ENCODE measurements at regions not wholly inside any gene's neighbourhood (a gene's known extent, or its start where the extent isn't known, plus 50 kb on each side); places are given as distances from the start of the nearest gene placed in this dataset.

DNA sequence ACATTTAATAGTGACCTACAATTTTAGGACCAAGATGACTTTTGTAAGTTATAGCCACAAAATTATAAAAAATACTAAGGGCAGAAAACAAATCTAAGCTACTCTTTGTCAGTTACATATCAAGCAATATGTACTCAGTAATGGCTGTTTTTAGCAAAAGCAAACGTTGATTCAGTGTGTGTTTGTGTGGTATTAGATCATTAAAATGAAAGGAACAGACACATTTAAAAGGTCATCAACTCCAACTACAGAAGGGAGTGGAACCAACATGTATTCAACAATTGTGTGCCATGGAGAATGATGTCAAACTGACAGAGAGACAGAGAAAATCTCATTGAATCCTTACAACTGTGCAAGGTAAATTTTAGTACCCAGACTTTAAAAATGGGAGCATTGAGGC is 268.8 kb upstream of the STT3B start:
- intact Hi-C loops (cut with micrococcal nuclease): no loop called here
- Mint-ChIP-seq H3K4me3 (no peak overlapping the region), H3K27me3 (no peaks in the 10 kb centered on the region), H3K27ac (no peak overlapping the region), H3K36me3 (ENCODE audit: low read depth) (peaks cover 10% of the 10 kb centered on the region), H3K4me1 (peaks cover 3% of the 10 kb centered on the region), H3K9me3 (peaks cover 21% of the 10 kb centered on the region)
- DNase-seq: no peak

DNA sequence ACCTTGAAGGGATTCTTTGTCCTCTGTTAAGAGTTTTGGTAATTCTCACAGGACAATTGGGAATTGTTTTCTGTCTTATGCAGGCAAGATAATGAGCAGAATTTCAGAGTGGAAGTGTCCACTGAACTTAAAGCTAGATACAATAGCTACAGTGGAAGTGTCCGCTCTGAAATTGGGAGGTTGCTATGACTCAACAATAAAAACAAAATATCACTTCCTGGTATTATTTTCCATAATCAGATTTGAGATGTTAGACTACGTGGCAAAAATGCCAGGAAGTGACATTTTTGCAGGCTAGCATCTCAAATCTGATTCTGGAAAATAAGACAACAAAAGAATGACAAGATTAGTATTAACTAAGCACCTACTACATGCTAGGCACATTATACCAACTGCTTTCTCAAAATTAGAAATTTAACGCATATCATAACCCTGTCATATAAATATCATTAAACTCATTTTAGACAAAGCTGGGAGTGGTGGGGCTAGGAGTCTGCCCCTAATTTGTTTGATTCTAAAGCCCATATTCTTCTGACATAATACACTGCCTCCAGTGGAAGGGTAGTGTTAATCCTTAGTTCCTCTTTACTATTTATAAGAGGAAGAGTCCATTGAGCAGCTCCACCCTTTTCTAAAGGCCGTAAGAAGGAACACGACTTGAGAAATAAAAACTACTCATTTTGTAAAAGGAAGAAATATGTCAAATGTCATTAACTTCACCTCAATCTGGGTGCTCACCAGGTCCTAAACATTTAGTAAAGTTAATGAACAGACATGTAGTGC is 266.9 kb upstream of the STT3B start:
- intact Hi-C loops (cut with micrococcal nuclease): no loop called here
- Mint-ChIP-seq H3K36me3 (ENCODE audit: low read depth) (no peaks in the 10 kb centered on the region), H3K27me3 (no peaks in the 10 kb centered on the region), H3K27ac (no peak overlapping the region), H3K4me3 (no peak overlapping the region), H3K4me1 (peaks cover 4% of the 10 kb centered on the region), H3K9me3 (peaks cover 18% of the 10 kb centered on the region)
- no peak for DNase-seq

DNA sequence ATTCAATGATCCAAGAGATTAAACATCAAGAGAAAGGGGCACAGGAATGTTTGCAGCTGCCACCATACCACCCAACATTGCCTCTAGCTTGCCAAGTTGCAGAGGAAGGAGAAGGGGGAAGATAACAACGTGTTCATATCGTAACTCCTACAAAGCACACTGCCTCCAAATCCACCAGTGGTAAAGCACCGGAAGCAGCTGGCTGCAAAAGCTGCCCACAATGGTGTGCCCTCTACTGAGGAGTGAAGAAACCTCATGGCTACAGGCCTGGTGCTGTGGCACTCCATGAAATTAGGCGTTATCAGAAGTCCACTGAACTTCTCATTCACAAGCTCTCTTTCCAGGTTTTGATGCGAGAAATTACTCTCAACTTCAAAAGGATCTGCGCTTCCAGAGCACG is 263.9 kb upstream of the STT3B start:
- H3K4me3 Mint-ChIP-seq: no peak overlapping the region
- DNase-seq: no peak
- H3K36me3 Mint-ChIP-seq (ENCODE audit: low read depth): peaks cover 2% of the 10 kb centered on the region
- peaks cover 13% of the 10 kb centered on the region for H3K4me1 Mint-ChIP-seq
- intact Hi-C loops (cut with micrococcal nuclease): no loop called here
- peaks cover 2% of the 10 kb centered on the region for H3K27me3 Mint-ChIP-seq
- no peak overlapping the region for H3K27ac Mint-ChIP-seq
- peaks cover 20% of the 10 kb centered on the region for H3K9me3 Mint-ChIP-seq

DNA sequence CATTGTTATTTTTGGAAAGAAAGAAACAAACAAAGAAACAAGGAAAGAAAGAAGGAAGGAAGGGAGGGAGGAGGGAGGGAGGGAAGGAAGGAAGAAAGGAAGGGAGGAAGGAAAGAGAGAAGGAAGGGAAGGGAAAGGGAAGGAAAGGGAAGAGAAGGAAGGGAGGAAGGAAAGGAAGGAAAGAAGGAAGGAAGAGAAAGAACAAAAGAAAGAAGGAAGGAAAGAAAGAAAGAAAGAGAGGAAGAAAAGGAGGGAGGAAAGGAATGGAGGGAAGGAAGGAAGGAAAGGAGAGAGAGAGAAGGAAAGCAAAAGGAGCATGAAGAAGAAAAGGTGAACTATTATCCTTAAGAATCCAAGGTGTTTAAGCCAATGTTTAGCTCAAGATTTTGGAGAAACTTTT is 262.7 kb upstream of the STT3B start:
- H3K4me1 Mint-ChIP-seq: peaks cover 13% of the 10 kb centered on the region
- peaks cover 17% of the 10 kb centered on the region for H3K9me3 Mint-ChIP-seq
- peaks cover 2% of the 10 kb centered on the region for H3K36me3 Mint-ChIP-seq (ENCODE audit: low read depth)
- no peak overlapping the region for H3K27ac Mint-ChIP-seq
- H3K27me3 Mint-ChIP-seq: peaks cover 2% of the 10 kb centered on the region
- intact Hi-C loops (cut with micrococcal nuclease): no loop called here
- H3K4me3 Mint-ChIP-seq: no peak overlapping the region
- DNase-seq: no peak

DNA sequence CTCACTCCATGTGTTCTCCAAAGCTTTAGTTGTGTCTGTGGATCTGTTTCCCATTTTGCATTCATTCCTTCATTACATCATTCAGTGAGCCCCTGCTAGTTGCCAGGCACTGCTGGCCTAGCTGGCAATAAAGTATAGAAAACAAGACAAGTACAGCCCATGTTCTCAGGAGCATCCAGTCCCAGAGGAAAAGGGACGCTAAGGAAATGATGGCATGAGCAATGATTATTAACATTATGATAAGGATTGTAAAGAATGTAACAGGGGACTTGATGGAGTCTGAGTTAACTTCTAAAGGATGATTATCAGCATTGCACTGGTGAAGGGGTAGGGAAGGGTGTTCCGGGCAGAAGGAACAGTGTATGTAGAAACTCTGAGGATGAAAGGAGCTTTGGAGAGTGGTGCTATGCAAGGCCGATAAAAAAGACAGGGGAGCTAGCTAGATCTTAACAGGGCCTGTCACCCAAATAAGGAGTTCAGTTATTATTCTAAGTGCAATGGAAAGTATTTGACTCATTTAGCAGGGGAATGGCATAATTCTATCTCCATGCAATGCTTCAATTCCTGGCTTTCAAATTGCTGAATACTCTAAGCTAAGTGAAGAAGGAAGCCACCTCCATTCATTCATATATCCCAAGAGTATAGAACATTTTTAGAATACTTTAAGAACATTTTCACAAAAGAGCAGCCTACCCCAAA is 258.2 kb upstream of the STT3B start:
- Mint-ChIP-seq H3K4me1 (peaks cover 10% of the 10 kb centered on the region), H3K27me3 (peaks cover 2% of the 10 kb centered on the region), H3K4me3 (no peak overlapping the region), H3K36me3 (ENCODE audit: low read depth) (peaks cover 2% of the 10 kb centered on the region), H3K27ac (peak overlapping the region; percentile 4), H3K9me3 (peaks cover 5% of the 10 kb centered on the region)
- no peak for DNase-seq
- intact Hi-C loops (cut with micrococcal nuclease): no loop called here

DNA sequence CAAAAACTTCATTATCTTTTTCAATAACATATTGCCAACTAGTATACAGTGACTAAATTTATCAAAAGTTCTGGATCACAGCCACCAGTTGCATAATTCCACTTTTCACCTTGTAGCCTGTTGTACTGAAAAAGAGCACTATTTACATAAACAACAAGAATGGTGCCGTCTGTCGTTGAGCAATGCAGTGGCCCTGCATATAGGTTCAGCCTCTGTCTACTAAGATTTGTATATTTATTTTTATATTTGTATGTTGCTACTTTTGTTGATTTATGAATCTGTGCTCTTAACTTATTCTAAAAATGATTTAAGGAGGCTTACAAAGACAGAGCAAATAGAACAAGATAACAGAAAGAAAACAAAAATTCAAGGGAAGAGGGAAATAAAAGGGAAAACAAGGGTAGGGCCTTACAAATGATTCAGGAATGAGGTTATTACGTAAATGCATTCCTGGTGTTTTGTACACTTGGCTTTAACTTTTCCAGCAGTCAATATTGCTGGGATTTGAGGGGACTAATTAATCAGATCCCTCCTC is 257.6 kb upstream of the STT3B start:
- DNase-seq: no peak
- no peak overlapping the region for H3K27ac Mint-ChIP-seq
- H3K9me3 Mint-ChIP-seq: peaks cover 5% of the 10 kb centered on the region
- H3K27me3 Mint-ChIP-seq: peaks cover 2% of the 10 kb centered on the region
- peaks cover 2% of the 10 kb centered on the region for H3K36me3 Mint-ChIP-seq (ENCODE audit: low read depth)
- H3K4me3 Mint-ChIP-seq: no peak overlapping the region
- H3K4me1 Mint-ChIP-seq: peaks cover 10% of the 10 kb centered on the region
- intact Hi-C loops (cut with micrococcal nuclease): no loop called here

DNA sequence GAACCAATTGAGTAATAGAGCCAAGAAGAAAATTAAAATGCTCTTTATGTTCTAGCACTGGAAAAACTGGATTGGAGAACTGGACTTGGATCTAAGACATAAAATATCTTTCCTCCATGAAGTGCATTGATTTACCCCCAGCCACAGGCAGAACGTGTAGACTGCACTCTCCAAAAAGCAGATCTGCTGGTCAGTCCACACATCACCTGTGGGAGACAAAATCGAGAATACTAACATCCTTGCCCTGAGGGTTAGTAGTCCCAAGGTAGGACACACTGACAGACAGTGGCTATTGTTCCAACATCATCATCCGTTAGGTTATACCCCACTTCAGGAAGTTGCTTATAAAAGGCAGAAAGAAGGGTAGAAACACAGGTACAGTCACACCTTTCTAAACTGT is 257.1 kb upstream of the STT3B start:
- H3K36me3 Mint-ChIP-seq (ENCODE audit: low read depth): peaks cover 2% of the 10 kb centered on the region
- H3K27me3 Mint-ChIP-seq: peaks cover 2% of the 10 kb centered on the region
- DNase-seq: no peak
- peaks cover 12% of the 10 kb centered on the region for H3K4me1 Mint-ChIP-seq
- no peak overlapping the region for H3K27ac Mint-ChIP-seq
- intact Hi-C loops (cut with micrococcal nuclease): no loop called here
- peaks cover 8% of the 10 kb centered on the region for H3K9me3 Mint-ChIP-seq
- no peak overlapping the region for H3K4me3 Mint-ChIP-seq

DNA sequence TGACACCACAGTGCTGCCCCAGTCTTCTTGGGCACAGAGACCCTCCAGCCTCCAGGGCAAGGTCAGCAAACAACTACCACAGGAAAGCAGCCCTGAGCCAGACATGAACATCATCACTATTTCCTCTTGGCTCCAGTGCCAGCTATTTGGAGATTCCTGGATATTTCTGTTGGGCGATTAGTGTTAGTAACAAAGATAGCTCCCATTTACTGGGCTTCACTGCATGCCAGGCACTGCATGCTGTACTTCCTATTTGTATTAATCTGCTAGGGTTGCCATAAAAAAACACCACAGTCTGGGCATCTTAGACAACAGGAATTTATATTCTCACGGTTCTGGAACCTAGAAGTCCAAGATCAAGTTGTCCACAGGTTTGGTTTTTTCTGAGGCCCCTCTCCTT is 255.1 kb upstream of the STT3B start:
- DNase-seq: no peak
- peaks cover 3% of the 10 kb centered on the region for H3K4me1 Mint-ChIP-seq
- H3K36me3 Mint-ChIP-seq (ENCODE audit: low read depth): no peaks in the 10 kb centered on the region
- peaks cover 3% of the 10 kb centered on the region for H3K9me3 Mint-ChIP-seq
- no peak overlapping the region for H3K27ac Mint-ChIP-seq
- no peak overlapping the region for H3K4me3 Mint-ChIP-seq
- no peaks in the 10 kb centered on the region for H3K27me3 Mint-ChIP-seq
- intact Hi-C loops (cut with micrococcal nuclease): no loop called here

DNA sequence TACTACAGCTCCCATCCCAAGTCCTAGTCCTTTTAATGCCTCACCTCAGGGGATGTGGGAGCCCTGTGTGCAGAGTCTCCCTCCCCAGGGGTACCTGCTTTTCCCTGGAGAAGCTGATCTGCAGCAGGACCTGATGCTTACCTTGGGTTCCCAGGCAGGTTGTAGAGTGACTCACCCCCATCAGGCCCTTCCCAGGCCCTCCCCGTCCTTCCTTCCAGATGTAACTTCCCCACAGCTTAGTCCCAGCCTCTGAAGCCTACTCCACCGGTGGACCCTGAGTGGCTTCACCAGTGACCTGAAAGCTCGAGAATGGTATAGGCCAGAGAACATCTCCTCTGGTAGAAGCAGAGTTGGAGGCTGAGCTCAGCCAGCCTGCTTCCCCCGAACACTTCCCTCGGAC is 254.2 kb upstream of the STT3B start:
- Mint-ChIP-seq H3K4me3 (no peak overlapping the region), H3K9me3 (peaks cover 3% of the 10 kb centered on the region), H3K36me3 (ENCODE audit: low read depth) (no peaks in the 10 kb centered on the region), H3K27me3 (no peaks in the 10 kb centered on the region), H3K27ac (no peak overlapping the region), H3K4me1 (peaks cover 3% of the 10 kb centered on the region)
- no peak for DNase-seq
- intact Hi-C loops (cut with micrococcal nuclease): no loop called here

DNA sequence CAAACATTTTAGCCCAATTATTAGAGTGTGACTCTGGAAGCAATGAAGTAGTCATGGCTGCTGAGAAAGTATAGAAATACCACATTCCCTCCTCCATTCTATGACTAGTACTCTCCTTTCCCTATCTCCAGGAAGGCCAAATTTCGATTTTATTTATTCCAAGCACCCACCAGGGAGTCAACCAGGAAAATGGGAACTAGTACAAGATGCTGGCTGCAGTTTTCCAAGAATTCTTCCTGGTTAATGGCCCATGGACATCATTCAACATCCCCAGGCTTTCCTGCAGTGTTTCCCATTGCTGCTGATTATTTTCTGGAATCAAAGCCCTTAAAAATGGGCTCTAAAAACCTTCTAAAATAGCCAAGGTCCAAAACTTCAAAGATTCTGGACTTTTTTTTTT is 247.9 kb upstream of the STT3B start:
- no peak overlapping the region for H3K27ac Mint-ChIP-seq
- intact Hi-C loops (cut with micrococcal nuclease): loop anchor here (10.0 kb wide), 3 partner anchors 60 to 690 kb away; no protein-coding TSS in a partner anchor
- no peaks in the 10 kb centered on the region for H3K27me3 Mint-ChIP-seq
- peaks cover 32% of the 10 kb centered on the region for H3K4me1 Mint-ChIP-seq
- H3K4me3 Mint-ChIP-seq: no peak overlapping the region
- peaks cover 4% of the 10 kb centered on the region for H3K9me3 Mint-ChIP-seq
- H3K36me3 Mint-ChIP-seq (ENCODE audit: low read depth): peaks cover 2% of the 10 kb centered on the region
- no peak for DNase-seq

DNA sequence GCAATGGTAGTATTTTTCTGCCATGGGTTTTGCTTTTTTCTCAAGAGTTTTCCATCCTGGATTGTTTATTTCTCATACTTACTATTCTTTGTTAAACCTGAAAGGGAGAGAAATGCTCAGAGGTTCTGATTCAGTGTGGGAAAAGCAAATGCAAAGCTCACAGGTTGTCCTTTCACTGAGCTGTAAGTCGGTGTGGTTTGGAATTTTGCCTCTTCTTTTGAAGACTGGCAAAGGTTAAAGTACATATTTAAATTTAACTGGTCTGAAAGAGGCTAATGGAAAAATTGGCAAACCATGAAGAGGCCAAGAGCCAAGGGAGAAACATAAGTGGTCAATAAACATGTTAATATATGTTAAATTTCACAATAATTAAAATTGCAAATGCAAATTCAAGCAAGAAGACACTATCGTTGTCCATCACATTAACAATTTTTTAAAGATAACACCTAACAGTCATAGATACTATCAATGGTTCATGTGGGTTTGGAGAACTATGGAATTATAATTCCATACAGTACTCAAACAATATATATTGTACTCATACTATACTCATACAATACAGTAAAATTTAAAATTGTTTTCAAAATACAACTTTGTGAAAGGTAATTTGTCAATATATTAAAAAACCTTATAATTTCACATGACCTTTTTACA is 246.8 kb upstream of the STT3B start:
- peaks cover 2% of the 10 kb centered on the region for H3K36me3 Mint-ChIP-seq (ENCODE audit: low read depth)
- peaks cover 41% of the 10 kb centered on the region for H3K4me1 Mint-ChIP-seq
- peaks cover 6% of the 10 kb centered on the region for H3K9me3 Mint-ChIP-seq
- no peak overlapping the region for H3K27ac Mint-ChIP-seq
- H3K27me3 Mint-ChIP-seq: no peaks in the 10 kb centered on the region
- no peak overlapping the region for H3K4me3 Mint-ChIP-seq
- intact Hi-C loops (cut with micrococcal nuclease): loop anchor here (10.0 kb wide), 3 partner anchors 59 to 689 kb away; no protein-coding TSS in a partner anchor
- no peak for DNase-seq

DNA sequence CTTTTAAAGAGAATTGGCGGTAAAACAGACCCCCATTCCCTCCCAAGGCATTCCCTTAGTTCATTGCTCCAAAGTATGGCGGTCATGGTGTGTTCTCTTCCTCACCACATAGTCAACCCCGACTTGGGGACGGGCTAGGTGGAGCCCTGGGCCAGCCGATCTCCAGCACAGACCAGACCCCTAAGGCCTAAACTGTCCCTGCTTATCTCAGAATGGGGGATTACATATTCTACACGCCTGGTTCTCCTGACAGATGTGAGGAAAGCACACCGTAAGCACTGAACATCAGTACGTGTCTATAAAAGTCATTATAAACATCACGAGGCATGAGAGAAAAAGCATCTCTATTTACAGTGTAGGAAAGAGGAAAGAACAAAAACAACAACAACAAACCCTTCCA is 244.5 kb upstream of the STT3B start:
- intact Hi-C loops (cut with micrococcal nuclease): loop anchor here (2.0 to 10.0 kb wide), 4 partner anchors 39 to 687 kb away; no protein-coding TSS in a partner anchor
- Mint-ChIP-seq H3K27ac (peak overlapping the region; percentile 60), H3K36me3 (ENCODE audit: low read depth) (peaks cover 2% of the 10 kb centered on the region), H3K27me3 (peaks cover 2% of the 10 kb centered on the region), H3K4me3 (peak overlapping the region; percentile 10), H3K4me1 (peaks cover 41% of the 10 kb centered on the region), H3K9me3 (peaks cover 11% of the 10 kb centered on the region)
- DNase-seq: no peak

DNA sequence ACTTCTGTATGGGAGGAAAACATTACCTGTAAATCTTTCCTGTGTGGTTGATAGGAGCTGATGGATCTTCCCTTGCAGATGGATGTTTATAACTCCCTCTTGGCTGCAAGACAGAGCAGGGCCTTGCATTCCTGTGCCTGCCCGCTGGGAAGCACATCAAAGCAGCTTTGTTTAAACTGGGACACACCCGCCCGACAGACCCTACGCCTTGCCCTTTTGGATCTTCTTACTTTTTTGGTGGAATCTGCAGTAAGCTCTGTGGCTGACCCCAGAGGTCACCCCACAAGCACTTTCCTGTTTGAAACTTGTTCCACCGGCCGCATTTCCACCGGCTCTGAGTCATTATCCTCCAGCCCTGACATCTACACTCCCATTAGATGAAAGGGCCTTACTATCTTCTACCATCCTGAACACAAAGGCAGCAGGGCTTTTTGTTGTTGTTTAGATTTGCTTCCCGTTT is 244.1 kb upstream of the STT3B start:
- H3K27me3 Mint-ChIP-seq: peaks cover 2% of the 10 kb centered on the region
- peak overlapping the region; percentile 69 for H3K27ac Mint-ChIP-seq
- peak; percentile 85 for DNase-seq
- peak overlapping the region; percentile 33 for H3K4me3 Mint-ChIP-seq
- H3K9me3 Mint-ChIP-seq: peaks cover 11% of the 10 kb centered on the region
- peaks cover 41% of the 10 kb centered on the region for H3K4me1 Mint-ChIP-seq
- intact Hi-C loops (cut with micrococcal nuclease): loop anchor here (2.0 to 10.0 kb wide), 4 partner anchors 40 to 686 kb away; no protein-coding TSS in a partner anchor
- peaks cover 2% of the 10 kb centered on the region for H3K36me3 Mint-ChIP-seq (ENCODE audit: low read depth)
